H1 (cell line): ENCODE measurements at regions not wholly inside any gene's neighbourhood (a gene's known extent, or its start where the extent isn't known, plus 50 kb on each side); places are given as distances from the start of the nearest gene placed in this dataset.

Experiments
- CHD2 ChIP-seq: IDR thresholded peaks from 2 replicates; pipeline ENCODE4 v1.6.1; 2012; ENCODE audit warnings: low read length, improper control_type of control experiment
- EZH2 ChIP-seq: fragments of 200-600 bp; sonication (generic); IDR thresholded peaks from 2 replicates; pipeline ENCODE4 v1.7.1; 2012; ENCODE audit warnings: low read depth, mild to moderate bottlenecking, moderate library complexity, low read length, inconsistent platforms; ENCODE audit not compliant: severe bottlenecking
- POLR2A ChIP-seq, 2 experiments: IDR thresholded peaks; 1 replicate in 1 of 2; 2 replicates in 1 of 2; pipeline ENCODE4 v1.6.1; 2011; ENCODE audit warnings: low read depth in 2 of 2, low read length in 2 of 2, mild to moderate bottlenecking in 2 of 2; ENCODE audit errors: control extremely low read depth in 1 of 2
- TCF12 ChIP-seq: IDR thresholded peaks from 2 replicates; pipeline ENCODE4 v1.6.1; 2011; ENCODE audit warnings: low read depth, mild to moderate bottlenecking, low read length
- ZNF274 ChIP-seq: IDR thresholded peaks from 2 replicates; pipeline ENCODE4 v1.7.0; 2012; ENCODE audit warnings: low read length, borderline replicate concordance; ENCODE audit errors: extremely low read depth
- TF ChIP-seq, protein P1 (sequence below), 3 experiments: IDR thresholded peaks; 1 replicate in 2 of 3; 2 replicates in 1 of 3; pipeline versions ENCODE4 v1.5.1 to v1.6.1; 2011; ENCODE audit warnings: low read length in 3 of 3, mild to moderate bottlenecking in 3 of 3, inconsistent platforms in 2 of 3, low read depth in 1 of 3, moderate library complexity in 1 of 3; ENCODE audit not compliant: insufficient read depth in 1 of 3; ENCODE audit errors: control extremely low read depth in 1 of 3
- TF ChIP-seq, protein P2 (sequence below): IDR thresholded peaks from 2 replicates; pipeline ENCODE4 v1.6.1; 2012; ENCODE audit warnings: inconsistent platforms

DNA sequence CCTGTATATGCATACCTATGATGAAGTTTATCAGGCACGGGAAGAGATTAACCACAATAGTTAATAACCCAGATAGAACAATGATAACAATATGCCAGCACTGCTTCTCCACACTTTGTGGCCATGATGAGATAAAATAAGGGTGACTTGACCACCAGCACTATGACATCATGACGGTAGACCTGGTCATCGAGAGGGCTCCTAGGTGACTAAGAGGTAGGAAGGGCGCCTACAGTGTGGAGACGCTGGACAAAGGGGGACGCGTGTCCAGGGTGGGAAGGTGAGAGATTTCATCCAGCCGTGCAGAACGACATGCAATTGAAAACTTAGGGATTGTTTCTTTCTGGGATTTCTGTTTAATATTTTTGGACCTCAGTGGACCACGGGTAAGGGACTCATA lies 221.8 kb upstream of the RTL1 start:
- TF ChIP-seq, protein P1, sequence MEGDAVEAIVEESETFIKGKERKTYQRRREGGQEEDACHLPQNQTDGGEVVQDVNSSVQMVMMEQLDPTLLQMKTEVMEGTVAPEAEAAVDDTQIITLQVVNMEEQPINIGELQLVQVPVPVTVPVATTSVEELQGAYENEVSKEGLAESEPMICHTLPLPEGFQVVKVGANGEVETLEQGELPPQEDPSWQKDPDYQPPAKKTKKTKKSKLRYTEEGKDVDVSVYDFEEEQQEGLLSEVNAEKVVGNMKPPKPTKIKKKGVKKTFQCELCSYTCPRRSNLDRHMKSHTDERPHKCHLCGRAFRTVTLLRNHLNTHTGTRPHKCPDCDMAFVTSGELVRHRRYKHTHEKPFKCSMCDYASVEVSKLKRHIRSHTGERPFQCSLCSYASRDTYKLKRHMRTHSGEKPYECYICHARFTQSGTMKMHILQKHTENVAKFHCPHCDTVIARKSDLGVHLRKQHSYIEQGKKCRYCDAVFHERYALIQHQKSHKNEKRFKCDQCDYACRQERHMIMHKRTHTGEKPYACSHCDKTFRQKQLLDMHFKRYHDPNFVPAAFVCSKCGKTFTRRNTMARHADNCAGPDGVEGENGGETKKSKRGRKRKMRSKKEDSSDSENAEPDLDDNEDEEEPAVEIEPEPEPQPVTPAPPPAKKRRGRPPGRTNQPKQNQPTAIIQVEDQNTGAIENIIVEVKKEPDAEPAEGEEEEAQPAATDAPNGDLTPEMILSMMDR (IDR thresholded peaks at IDR 0.05; ENCODE audit: control extremely low read depth in 1 of 3, insufficient read depth in 1 of 3, low read depth in 1 of 3, low read length in 3 of 3), result no peak
- TF ChIP-seq POLR2A (IDR thresholded peaks at IDR 0.05; ENCODE audit: control extremely low read depth in 1 of 2, low read depth in 2 of 2, low read length in 2 of 2) (no peak), ZNF274 (no peak), TCF12 (no peak), CHD2 (no peak), EZH2 (no peak)
- TF ChIP-seq, protein P2, sequence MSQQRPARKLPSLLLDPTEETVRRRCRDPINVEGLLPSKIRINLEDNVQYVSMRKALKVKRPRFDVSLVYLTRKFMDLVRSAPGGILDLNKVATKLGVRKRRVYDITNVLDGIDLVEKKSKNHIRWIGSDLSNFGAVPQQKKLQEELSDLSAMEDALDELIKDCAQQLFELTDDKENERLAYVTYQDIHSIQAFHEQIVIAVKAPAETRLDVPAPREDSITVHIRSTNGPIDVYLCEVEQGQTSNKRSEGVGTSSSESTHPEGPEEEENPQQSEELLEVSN, result no peak
